ENCODE measurements at regions not wholly inside any gene's neighbourhood (a gene's known extent, or its start where the extent isn't known, plus 50 kb on each side); places are given as distances from the start of the nearest gene placed in this dataset.
A peak's percentile ranks its signal among the peaks of the same experiment; 100 is the strongest.

GRCh38 chr10:36583690-36584089 lies 541.7 kb upstream of the ANKRD30A start:
- no peak for DNase-seq (ENCODE audit: low read depth)
- no peak overlapping the region for H3K4me3 ChIP-seq (replicated peaks; ENCODE audit: low read depth, low read length)
- TF ChIP-seq CTCF (IDR thresholded peaks at IDR 0.05; ENCODE audit: low read length, missing control alignments), result no peak

GRCh38 chr10:36581237-36581636 lies 544.2 kb upstream of the ANKRD30A start:
- no peak overlapping the region for H3K4me3 ChIP-seq (replicated peaks; ENCODE audit: low read depth, low read length)
- DNase-seq (ENCODE audit: low read depth), result no peak
- no peak for TF ChIP-seq CTCF (IDR thresholded peaks at IDR 0.05; ENCODE audit: low read length, missing control alignments)

GRCh38 chr10:36578306-36578705 lies 547.1 kb upstream of the ANKRD30A start:
- no peak for TF ChIP-seq CTCF (IDR thresholded peaks at IDR 0.05; ENCODE audit: low read length, missing control alignments)
- DNase-seq (ENCODE audit: low read depth), result peak; percentile 6
- H3K4me3 ChIP-seq (replicated peaks; ENCODE audit: low read depth, low read length), result no peak overlapping the region

GRCh38 chr10:36577126-36577525 lies 548.3 kb upstream of the ANKRD30A start:
- DNase-seq (ENCODE audit: low read depth), result no peak
- no peak for TF ChIP-seq CTCF (IDR thresholded peaks at IDR 0.05; ENCODE audit: low read length, missing control alignments)

GRCh38 chr10:36574207-36574606 lies 551.2 kb upstream of the ANKRD30A start:
- peak; percentile 27 for DNase-seq (ENCODE audit: low read depth)
- TF ChIP-seq CTCF (IDR thresholded peaks at IDR 0.05; ENCODE audit: low read length, missing control alignments), result no peak
- H3K4me3 ChIP-seq (replicated peaks; ENCODE audit: low read depth, low read length), result no peak overlapping the region

More at GRCh38 chr10:36577126-36577525, 548.3 kb upstream of the ANKRD30A start:
- H3K4me3 ChIP-seq (replicated peaks; ENCODE audit: low read depth, low read length), result no peak overlapping the region

GRCh38 chr10:36573246-36573645 lies 552.2 kb upstream of the ANKRD30A start:
- no peak for TF ChIP-seq CTCF (IDR thresholded peaks at IDR 0.05; ENCODE audit: low read length, missing control alignments)
- no peak for DNase-seq (ENCODE audit: low read depth)
- H3K4me3 ChIP-seq (replicated peaks; ENCODE audit: low read depth, low read length), result no peak overlapping the region

- no peak overlapping the region for H3K4me3 ChIP-seq (replicated peaks; ENCODE audit: low read depth, low read length)
- TF ChIP-seq CTCF (IDR thresholded peaks at IDR 0.05; ENCODE audit: low read length, missing control alignments), result no peak
- DNase-seq (ENCODE audit: low read depth), result no peak
These were observed 561.0 kb upstream of the ANKRD30A start for GRCh38 chr10:36564433-36564832.
